Suprapubic skin (tissue), 3 donors: ENCODE measurements at regions not wholly inside any gene's neighbourhood (a gene's known extent, or its start where the extent isn't known, plus 50 kb on each side); places are given as distances from the start of the nearest gene placed in this dataset.

Source experiments
- CTCF ChIP-seq, 2 donors: fragments of 200-600 bp in 1 of 2; fragments of 450-650 bp in 1 of 2; sonication (generic) in 1 of 2; IDR thresholded peaks; one replicate each; pipeline ENCODE4 v1.5.1; 2016 to 2019; ENCODE audit warnings: antibody characterized with exemption in 2 of 2, mild to moderate bottlenecking in 1 of 2, moderate library complexity in 1 of 2
- POLR2A ChIP-seq, 2 donors: fragments of 450-650 bp; IDR thresholded peaks; one replicate each; pipeline ENCODE4 v1.6.1; 2017; ENCODE audit warnings: antibody characterized with exemption in 2 of 2, mild to moderate bottlenecking in 2 of 2, moderate library complexity in 2 of 2

GRCh38 chr3:87332789-87333188 lies 56.4 kb upstream of the POU1F1 start:
- no peak for TF ChIP-seq CTCF (IDR thresholded peaks at IDR 0.05)
- no peak for TF ChIP-seq POLR2A (IDR thresholded peaks at IDR 0.05)
